ENCODE measurements at regions not wholly inside any gene's neighbourhood (a gene's known extent, or its start where the extent isn't known, plus 50 kb on each side); places are given as distances from the start of the nearest gene placed in this dataset.

DNA sequence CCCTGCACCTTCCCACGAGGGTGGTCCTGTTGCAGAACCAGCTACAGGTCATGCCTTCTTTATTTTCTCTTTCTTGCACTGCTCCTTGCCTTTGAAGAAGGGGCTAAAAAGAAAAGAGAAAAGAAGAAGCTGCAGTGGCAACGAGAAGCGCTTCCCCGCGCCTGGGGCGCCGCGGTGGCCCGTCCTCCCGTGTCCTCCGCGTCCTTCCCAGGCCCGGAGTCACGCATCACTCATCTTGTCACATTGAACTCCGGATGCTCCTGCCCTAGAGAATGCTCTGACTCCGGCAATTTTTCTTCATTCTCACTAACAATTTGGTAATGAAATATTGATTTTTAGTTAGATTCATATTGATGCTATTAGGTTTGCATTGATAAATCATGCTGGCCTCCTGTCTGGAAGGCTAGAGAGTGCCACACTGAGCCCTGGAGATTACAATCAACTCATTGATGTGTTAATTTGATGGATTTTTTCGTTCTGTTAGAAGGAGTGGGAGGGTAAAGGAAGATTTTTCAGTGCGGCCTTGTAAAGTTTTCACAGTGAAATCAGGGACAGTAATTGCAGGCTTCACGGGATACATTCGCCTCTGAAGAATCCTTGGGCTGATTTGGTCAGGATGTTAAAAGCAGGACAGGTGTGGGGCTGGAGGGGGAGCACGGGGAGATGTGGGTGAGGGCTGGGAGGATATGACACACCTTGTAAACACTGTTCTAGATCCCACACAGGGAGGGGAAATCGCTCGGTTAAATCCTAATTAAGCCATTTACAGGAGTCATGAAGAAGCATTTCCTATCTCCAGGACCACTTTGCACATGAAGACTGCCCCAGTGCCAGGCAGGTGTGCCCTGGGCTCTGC lies 349.3 kb downstream of the ZNF516 start:
- TF ChIP-seq, protein P1, sequence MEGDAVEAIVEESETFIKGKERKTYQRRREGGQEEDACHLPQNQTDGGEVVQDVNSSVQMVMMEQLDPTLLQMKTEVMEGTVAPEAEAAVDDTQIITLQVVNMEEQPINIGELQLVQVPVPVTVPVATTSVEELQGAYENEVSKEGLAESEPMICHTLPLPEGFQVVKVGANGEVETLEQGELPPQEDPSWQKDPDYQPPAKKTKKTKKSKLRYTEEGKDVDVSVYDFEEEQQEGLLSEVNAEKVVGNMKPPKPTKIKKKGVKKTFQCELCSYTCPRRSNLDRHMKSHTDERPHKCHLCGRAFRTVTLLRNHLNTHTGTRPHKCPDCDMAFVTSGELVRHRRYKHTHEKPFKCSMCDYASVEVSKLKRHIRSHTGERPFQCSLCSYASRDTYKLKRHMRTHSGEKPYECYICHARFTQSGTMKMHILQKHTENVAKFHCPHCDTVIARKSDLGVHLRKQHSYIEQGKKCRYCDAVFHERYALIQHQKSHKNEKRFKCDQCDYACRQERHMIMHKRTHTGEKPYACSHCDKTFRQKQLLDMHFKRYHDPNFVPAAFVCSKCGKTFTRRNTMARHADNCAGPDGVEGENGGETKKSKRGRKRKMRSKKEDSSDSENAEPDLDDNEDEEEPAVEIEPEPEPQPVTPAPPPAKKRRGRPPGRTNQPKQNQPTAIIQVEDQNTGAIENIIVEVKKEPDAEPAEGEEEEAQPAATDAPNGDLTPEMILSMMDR (IDR thresholded peaks at IDR 0.05), result no peak
- TF ChIP-seq POLR2A (IDR thresholded peaks at IDR 0.05), result no peak
- TF ChIP-seq POLR2AphosphoS5 (IDR thresholded peaks at IDR 0.05), result no peak
- no peak for TF ChIP-seq EP300 (IDR thresholded peaks at IDR 0.05)
